Suprapubic skin (tissue), 4 donors: ENCODE measurements at regions not wholly inside any gene's neighbourhood (a gene's known extent, or its start where the extent isn't known, plus 50 kb on each side); places are given as distances from the start of the nearest gene placed in this dataset.

Experiments
- DNase-seq, 2 donors: peaks; one replicate each; pipeline ENCODE4 v3.0.0-alpha.2; 2019; ENCODE audit warnings: low spot score in 2 of 2
- H3K27ac ChIP-seq: fragments of 200-600 bp; sonication (generic); one replicate; pipeline ENCODE4 v1.5.1; 2019
- H3K27me3 ChIP-seq: fragments of 200-600 bp; sonication (generic); one replicate; pipeline ENCODE4 v1.5.1; 2019
- H3K36me3 ChIP-seq: fragments of 200-600 bp; sonication (generic); one replicate; pipeline ENCODE4 v1.5.1; 2019
- H3K4me1 ChIP-seq: fragments of 200-600 bp; sonication (generic); one replicate; pipeline ENCODE4 v1.5.1; 2019
- H3K4me3 ChIP-seq: fragments of 200-600 bp; sonication (generic); one replicate; pipeline ENCODE4 v1.5.1; 2019; ENCODE audit warnings: mild to moderate bottlenecking
- H3K9me3 ChIP-seq: fragments of 200-600 bp; sonication (generic); one replicate; pipeline ENCODE4 v1.5.1; 2019
- EP300 ChIP-seq: sonication (generic); formaldehyde crosslinking; IDR thresholded peaks from one replicate; pipeline ENCODE4 v1.6.1; 2017; ENCODE audit warnings: antibody characterized with exemption
- POLR2A ChIP-seq, 2 donors: fragments of 450-650 bp; IDR thresholded peaks; one replicate each; pipeline ENCODE4 v1.6.1; 2017; ENCODE audit warnings: antibody characterized with exemption in 2 of 2, mild to moderate bottlenecking in 2 of 2, moderate library complexity in 2 of 2
- POLR2AphosphoS5 ChIP-seq, 3 donors: sonication (generic); formaldehyde crosslinking; IDR thresholded peaks; one replicate each; pipeline ENCODE4 v1.6.1; 2017; ENCODE audit warnings: antibody characterized with exemption in 3 of 3
- WGBS: methylation state at CpG from one replicate; pipeline ENCODE4 v1.1.5; 2018; 5-methylcytosine and 5-hydroxymethylcytosine counted together
- TF ChIP-seq, protein P1 (sequence below), 2 donors: fragments of 200-600 bp in 1 of 2; fragments of 450-650 bp in 1 of 2; sonication (generic) in 1 of 2; IDR thresholded peaks; one replicate each; pipeline ENCODE4 v1.5.1; 2016 to 2019; ENCODE audit warnings: antibody characterized with exemption in 2 of 2, mild to moderate bottlenecking in 1 of 2, moderate library complexity in 1 of 2

DNA sequence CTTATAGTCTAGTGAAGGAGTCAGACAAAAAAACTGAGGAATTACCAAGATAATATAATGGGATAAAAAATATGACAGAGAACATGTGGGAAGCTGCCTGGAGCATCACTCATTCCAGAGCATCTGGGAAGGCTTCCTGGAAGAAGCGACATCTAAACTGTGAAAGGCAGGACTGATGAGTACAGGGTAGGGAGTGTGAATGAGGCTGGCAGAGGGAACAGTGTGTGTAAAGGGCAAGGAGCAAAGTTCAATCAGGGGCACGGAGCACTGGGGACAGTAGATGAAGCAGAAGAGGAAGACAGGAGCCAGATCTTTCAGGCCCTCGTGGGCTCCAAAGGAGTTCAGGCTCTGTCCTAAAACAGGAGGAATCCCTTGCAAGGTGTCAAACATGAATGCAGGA is 55.8 kb upstream of the PRDM11 start:
- no peaks in the 10 kb centered on the region for H3K27me3 ChIP-seq
- TF ChIP-seq, protein P1, sequence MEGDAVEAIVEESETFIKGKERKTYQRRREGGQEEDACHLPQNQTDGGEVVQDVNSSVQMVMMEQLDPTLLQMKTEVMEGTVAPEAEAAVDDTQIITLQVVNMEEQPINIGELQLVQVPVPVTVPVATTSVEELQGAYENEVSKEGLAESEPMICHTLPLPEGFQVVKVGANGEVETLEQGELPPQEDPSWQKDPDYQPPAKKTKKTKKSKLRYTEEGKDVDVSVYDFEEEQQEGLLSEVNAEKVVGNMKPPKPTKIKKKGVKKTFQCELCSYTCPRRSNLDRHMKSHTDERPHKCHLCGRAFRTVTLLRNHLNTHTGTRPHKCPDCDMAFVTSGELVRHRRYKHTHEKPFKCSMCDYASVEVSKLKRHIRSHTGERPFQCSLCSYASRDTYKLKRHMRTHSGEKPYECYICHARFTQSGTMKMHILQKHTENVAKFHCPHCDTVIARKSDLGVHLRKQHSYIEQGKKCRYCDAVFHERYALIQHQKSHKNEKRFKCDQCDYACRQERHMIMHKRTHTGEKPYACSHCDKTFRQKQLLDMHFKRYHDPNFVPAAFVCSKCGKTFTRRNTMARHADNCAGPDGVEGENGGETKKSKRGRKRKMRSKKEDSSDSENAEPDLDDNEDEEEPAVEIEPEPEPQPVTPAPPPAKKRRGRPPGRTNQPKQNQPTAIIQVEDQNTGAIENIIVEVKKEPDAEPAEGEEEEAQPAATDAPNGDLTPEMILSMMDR (IDR thresholded peaks at IDR 0.05) = no peak
- TF ChIP-seq POLR2AphosphoS5 (IDR thresholded peaks at IDR 0.05) (no peak), EP300 (no peak), POLR2A (IDR thresholded peaks at IDR 0.05) (no peak)
- peaks cover 49% of the 10 kb centered on the region for H3K4me1 ChIP-seq
- peak; percentile 16 to 19 for DNase-seq
- H3K36me3 ChIP-seq = no peaks in the 10 kb centered on the region
- no peak overlapping the region for H3K27ac ChIP-seq
- H3K4me3 ChIP-seq = no peak overlapping the region
- no peaks in the 10 kb centered on the region for H3K9me3 ChIP-seq
- 86% methylated on average over 3 of the region's 3 CpGs for WGBS

DNA sequence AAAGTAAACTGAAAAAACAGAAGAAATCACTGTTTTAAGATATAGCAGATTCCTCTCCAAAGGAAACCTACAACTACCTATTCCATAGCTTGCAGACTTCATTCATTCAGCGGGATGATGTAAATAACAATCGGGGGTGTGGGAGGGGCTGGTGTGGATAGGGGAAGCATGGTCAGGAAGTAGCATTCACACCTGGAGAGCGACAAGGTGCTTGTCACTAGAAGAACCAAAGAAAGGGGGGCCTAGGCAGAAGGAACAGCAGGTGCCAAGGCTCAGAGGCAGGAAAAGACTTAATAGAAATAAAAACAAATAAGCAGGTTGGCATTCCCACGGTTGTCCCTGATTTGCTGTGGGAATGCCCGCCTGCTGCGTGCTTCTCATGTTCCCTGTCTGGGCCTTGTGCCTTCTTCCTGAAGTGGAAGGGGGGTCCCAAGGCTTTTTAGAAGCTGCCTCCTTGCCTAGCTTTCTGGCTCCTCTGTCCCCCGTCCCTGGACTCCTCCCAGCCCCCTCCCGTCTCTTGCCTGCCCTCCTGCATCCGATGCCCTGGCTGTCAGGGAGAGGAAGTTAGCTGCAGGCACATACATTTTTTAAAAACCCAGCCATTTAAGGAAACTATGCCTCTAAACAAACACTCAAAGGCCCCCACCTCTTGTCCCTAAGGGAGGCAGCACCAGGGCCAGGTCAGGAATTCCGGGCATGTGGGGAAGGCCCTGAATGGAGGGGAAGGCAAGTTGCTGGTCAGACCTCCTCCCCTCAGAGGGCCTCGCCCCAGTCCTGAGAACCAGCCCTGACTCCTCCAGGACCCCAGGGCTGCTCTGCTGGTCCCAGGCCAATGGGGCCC is 54.7 kb upstream of the PRDM11 start:
- no peaks in the 10 kb centered on the region for H3K27me3 ChIP-seq
- 56% methylated on average over 11 of the region's 11 CpGs for WGBS
- TF ChIP-seq EP300 (no peak), POLR2A (IDR thresholded peaks at IDR 0.05) (no peak), POLR2AphosphoS5 (IDR thresholded peaks at IDR 0.05) (no peak)
- TF ChIP-seq, protein P1 (IDR thresholded peaks at IDR 0.05) = no peak
- H3K27ac ChIP-seq = no peak overlapping the region
- no peak overlapping the region for H3K4me3 ChIP-seq
- peak; percentile 40 to 73 for DNase-seq
- peaks cover 50% of the 10 kb centered on the region for H3K4me1 ChIP-seq
- no peaks in the 10 kb centered on the region for H3K9me3 ChIP-seq
- no peaks in the 10 kb centered on the region for H3K36me3 ChIP-seq

DNA sequence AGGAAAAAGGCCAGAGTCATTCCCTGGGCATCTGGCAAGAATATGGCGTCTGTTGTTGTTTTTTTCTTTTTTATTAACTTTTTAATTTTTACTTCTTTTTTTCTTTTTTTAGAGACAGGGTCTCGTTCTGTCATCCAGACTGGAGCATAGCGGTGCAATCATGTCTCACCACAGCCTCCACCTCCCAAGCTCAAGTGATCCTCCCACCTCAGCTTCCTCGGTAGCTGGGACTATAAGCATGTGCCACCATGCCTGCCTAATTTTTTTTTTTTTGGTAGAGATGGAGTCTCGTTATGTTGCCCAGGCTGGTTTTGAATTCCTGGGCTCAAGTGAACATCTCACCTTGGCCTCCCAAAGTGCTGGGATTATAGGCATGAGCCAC is 54.0 kb upstream of the PRDM11 start:
- Histone ChIP-seq H3K27ac (no peak overlapping the region), H3K9me3 (no peaks in the 10 kb centered on the region), H3K36me3 (no peaks in the 10 kb centered on the region), H3K27me3 (no peaks in the 10 kb centered on the region), H3K4me1 (peaks cover 53% of the 10 kb centered on the region), H3K4me3 (no peak overlapping the region)
- DNase-seq = peak in 1 of 2 donors; percentile 6
- no peak for TF ChIP-seq POLR2AphosphoS5 (IDR thresholded peaks at IDR 0.05)
- TF ChIP-seq, protein P1 (IDR thresholded peaks at IDR 0.05) = no peak
- no peak for TF ChIP-seq EP300
- TF ChIP-seq POLR2A (IDR thresholded peaks at IDR 0.05) = no peak
- WGBS = 53% methylated on average over 5 of the region's 5 CpGs

DNA sequence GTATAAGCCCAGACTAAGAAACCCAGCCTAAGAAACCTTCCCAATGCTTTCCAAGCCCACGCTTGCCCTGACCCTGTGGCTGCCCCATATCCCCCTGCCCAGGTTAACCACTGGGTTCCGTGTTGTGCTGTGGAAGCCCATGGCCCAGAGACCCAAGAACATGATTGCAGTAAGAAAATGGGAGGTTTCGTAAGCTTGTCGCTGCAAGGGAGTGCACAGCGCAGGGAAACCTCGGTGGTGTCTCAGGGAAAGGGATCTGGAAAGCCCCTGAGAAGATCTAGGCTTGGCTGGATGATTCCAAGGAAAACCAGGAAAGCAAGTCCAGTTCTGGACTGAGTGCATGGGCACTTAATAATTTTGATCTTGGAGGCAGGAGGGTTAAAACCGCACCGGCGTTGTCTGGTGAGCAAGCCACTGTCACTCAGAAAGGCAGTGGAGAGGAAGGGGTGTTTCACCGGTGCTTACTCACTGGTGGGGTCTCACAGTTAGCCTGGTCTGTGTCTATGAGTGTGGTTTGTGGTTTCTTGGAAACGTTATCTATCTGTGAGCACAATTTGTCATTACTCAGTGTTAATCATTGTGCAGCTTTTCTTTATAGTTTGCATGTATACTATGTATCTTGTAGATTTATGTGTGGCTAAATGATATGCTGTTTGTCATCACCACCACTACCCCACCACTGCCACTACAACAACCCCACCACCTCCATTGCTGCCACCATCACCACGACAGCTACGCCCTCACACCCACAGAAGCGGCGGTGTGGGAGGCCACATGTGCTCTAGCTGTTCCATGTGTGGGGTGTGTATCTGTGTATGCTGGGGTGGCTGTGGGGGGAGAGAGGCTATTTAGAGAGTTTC is 53.3 kb upstream of the PRDM11 start:
- TF ChIP-seq POLR2AphosphoS5 (IDR thresholded peaks at IDR 0.05) = no peak
- TF ChIP-seq EP300 = no peak
- TF ChIP-seq, protein P1 (IDR thresholded peaks at IDR 0.05) = no peak
- no peak for TF ChIP-seq POLR2A (IDR thresholded peaks at IDR 0.05)
- Histone ChIP-seq H3K36me3 (no peaks in the 10 kb centered on the region), H3K9me3 (no peaks in the 10 kb centered on the region), H3K27me3 (no peaks in the 10 kb centered on the region), H3K27ac (no peak overlapping the region), H3K4me3 (no peak overlapping the region), H3K4me1 (peaks cover 53% of the 10 kb centered on the region)
- peak in 1 of 2 donors; percentile 56 for DNase-seq
- WGBS = 60% methylated on average over 15 of the region's 15 CpGs
